DND-41 (cell line): ENCODE measurements at regions not wholly inside any gene's neighbourhood (a gene's known extent, or its start where the extent isn't known, plus 50 kb on each side); places are given as distances from the start of the nearest gene placed in this dataset.

Source experiments
- EZH2 ChIP-seq: IDR thresholded peaks from 3 replicates; pipeline ENCODE4 v1.6.1; 2012; ENCODE audit warnings: borderline replicate concordance, low read depth, mild to moderate bottlenecking, moderate library complexity, low read length, inconsistent platforms; ENCODE audit not compliant: severe bottlenecking
- TF ChIP-seq, protein P1 (sequence below): IDR thresholded peaks from 2 replicates; pipeline ENCODE4 v1.5.1; 2012; ENCODE audit warnings: borderline replicate concordance, low read length, moderate library complexity, mild to moderate bottlenecking; ENCODE audit not compliant: poor library complexity, severe bottlenecking; ENCODE audit errors: extremely low read depth

DNA sequence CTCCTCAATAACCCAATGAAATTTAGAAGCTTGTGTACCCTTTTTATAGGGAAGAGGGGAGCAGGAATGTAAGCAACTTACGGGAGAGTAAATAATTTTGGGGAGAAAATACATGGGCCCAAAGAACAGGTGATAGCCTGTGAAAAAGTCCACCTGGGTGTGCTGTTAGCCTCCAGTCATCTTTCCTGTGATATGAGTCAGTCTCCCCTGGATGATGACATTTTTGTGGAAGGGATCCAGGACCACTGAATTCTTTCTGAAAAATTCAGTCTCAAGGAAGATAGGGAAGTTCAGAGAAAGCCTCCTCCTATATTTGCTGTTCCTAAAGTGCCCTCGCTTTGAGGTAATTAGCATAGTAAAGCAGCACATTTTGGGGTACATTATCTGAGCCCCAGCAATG lies 149.8 kb downstream of the SQOR start:
- TF ChIP-seq, protein P1, sequence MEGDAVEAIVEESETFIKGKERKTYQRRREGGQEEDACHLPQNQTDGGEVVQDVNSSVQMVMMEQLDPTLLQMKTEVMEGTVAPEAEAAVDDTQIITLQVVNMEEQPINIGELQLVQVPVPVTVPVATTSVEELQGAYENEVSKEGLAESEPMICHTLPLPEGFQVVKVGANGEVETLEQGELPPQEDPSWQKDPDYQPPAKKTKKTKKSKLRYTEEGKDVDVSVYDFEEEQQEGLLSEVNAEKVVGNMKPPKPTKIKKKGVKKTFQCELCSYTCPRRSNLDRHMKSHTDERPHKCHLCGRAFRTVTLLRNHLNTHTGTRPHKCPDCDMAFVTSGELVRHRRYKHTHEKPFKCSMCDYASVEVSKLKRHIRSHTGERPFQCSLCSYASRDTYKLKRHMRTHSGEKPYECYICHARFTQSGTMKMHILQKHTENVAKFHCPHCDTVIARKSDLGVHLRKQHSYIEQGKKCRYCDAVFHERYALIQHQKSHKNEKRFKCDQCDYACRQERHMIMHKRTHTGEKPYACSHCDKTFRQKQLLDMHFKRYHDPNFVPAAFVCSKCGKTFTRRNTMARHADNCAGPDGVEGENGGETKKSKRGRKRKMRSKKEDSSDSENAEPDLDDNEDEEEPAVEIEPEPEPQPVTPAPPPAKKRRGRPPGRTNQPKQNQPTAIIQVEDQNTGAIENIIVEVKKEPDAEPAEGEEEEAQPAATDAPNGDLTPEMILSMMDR = no peak
- no peak for TF ChIP-seq EZH2
